LNCAP (cell line): ENCODE measurements at regions not wholly inside any gene's neighbourhood (a gene's known extent, or its start where the extent isn't known, plus 50 kb on each side); places are given as distances from the start of the nearest gene placed in this dataset.

ENCODE experiments used
- TF ChIP-seq, protein P1 (sequence below): fragments of 450-650 bp; IDR thresholded peaks from 2 replicates; pipeline ENCODE4 v1.5.1; 2017; ENCODE audit warnings: mild to moderate bottlenecking

DNA sequence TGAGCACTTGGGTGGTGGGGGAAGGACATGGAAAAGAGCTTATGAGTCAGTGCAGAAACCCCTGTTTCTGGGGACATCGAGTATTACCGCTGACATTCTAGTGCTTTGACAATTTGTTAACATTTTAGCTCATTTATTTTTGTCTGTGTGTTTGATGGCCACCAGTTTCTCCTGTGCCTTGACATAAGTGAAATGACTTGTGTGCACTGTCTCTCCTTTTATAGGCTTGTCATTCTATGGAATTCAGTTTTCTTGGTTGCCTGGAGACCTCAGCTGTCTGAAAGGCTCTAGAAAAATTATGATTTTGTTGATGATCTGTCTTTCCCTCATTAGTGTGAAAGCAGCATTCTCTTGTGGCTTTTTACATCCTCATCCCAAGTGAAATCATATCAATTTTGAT is 190.0 kb upstream of the SMIM30 start:
- TF ChIP-seq, protein P1, sequence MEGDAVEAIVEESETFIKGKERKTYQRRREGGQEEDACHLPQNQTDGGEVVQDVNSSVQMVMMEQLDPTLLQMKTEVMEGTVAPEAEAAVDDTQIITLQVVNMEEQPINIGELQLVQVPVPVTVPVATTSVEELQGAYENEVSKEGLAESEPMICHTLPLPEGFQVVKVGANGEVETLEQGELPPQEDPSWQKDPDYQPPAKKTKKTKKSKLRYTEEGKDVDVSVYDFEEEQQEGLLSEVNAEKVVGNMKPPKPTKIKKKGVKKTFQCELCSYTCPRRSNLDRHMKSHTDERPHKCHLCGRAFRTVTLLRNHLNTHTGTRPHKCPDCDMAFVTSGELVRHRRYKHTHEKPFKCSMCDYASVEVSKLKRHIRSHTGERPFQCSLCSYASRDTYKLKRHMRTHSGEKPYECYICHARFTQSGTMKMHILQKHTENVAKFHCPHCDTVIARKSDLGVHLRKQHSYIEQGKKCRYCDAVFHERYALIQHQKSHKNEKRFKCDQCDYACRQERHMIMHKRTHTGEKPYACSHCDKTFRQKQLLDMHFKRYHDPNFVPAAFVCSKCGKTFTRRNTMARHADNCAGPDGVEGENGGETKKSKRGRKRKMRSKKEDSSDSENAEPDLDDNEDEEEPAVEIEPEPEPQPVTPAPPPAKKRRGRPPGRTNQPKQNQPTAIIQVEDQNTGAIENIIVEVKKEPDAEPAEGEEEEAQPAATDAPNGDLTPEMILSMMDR: no peak

DNA sequence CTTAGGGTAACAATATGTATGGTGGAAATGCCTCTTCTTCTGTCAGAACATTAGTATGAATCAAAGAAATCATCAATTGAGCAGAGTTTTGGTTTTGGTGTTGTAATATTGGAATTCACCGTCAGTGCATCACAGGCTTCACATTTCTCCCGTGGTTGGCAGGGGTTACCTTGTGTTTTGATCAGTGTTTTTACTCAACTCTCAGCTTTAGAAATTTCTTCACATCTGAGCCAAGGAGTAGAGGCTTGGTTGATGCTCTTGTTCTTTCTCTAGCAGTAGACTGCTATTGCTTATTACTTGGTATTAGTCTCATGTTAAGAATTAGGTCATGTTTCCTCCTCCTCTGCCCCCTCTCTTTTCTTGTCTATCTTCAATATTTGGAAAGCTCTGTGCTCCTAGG is 188.8 kb upstream of the SMIM30 start:
- TF ChIP-seq, protein P1: no peak

DNA sequence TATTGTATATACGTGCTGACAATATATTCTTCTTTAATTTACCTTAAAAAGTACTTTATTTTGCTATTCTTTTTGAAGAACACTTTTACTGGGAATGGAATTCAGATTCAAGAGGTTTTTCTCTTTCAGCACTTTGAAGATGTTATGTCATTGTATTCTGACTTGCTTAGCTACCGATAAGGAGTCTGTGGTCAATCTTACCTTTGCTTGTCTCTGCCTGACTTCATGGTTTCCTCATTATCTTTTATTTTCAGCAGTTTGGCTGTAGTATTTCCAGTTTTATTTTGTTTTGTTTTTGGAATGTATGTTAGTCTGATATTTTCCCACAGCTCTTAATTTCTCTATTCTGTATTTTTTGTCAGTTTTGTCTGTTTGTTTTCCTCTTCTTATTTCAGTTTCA is 187.9 kb upstream of the SMIM30 start:
- TF ChIP-seq, protein P1: no peak

DNA sequence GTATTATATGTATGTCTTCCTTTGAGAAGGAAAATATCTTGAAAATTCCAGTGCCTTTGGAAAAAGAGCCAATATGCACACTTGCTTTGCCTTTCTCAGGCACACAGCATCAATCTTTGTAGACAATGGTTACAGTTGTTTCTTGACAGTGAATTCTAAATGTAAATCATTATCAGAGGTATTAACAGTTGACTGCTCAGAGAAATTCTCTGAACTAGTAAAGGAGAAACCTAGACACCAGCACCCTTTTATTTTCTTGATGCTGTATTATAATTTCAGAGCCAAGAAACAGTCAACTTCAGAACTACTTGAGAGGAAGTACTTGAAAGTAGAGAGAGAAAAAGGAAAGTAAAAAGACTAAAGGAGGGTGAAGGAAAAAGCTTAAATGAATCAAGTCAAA is 185.8 kb upstream of the SMIM30 start:
- TF ChIP-seq, protein P1: no peak

DNA sequence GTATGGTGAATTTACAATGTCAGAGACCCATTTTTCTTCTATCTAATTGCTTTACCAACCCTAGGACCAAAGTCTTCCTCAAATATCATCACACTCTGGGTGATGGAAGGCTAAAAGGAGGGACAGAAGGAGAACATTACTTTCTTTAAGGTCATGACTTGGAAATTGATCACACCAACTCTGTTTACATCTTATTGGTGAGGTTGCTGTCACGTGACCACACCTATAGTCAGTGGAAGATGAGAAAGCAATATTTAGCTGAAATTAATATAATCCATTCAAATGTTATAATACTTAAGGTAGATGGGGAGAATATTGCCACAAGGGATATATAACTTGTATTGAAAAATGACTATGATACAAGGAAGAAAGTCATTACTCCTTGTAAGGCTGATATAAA is 183.6 kb upstream of the SMIM30 start:
- TF ChIP-seq, protein P1: no peak

DNA sequence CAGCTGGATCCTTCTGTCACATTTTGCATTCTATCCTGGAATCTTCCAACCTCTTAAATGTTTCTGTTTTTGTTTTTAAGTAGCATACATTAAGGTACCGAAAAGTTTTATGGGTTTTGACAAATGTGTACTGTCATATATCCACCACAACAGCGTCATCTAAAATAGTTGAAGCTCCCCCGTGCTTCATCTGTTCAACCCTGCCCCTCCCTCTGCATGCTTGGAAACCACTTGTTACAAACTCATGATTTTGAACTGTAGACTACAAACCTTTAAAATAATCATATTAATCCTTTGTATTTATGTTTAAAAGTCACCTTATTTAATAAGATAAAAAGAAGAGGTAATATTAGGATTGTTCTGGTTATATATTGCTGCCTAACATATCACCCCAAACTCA is 182.8 kb upstream of the SMIM30 start:
- TF ChIP-seq, protein P1: no peak

DNA sequence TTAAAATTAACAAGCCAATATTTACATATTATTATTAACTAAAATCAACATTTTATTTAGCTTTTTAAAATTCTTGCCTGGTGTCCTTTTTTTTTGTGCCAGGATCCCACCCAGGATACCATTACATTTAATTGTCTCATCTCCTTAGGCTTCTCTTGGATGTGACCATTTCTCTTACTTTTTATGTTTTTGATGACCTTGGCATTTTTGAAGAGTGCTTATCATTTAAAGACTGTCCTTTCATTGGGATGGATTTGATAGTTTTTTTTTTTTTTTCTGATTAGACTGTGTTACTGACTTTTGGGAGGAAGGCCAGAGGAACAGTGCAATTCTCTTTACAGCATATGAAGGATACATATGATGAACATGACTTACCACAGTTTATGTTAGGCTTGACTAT is 181.4 kb upstream of the SMIM30 start:
- TF ChIP-seq, protein P1: no peak

DNA sequence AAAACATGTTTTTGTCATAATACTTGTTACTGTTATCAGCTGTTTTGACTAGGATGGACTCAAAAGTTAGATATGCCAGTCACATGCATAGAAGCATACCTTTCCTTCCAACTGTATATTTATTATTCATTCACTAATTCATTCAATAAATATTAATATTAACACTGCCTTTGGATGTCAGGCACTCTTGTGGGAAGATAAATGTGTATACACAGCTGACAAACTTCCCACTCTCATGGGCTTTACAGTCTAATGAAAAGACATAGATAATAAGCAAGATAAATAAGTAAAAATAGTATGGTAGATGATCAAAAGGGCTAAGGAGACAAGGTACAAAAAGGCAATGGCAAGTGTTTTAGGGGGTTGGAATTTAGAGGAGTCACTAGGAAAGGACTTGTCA is 180.1 kb upstream of the SMIM30 start:
- TF ChIP-seq, protein P1: no peak
